ENCODE measurements at regions not wholly inside any gene's neighbourhood (a gene's known extent, or its start where the extent isn't known, plus 50 kb on each side); places are given as distances from the start of the nearest gene placed in this dataset.

DNA sequence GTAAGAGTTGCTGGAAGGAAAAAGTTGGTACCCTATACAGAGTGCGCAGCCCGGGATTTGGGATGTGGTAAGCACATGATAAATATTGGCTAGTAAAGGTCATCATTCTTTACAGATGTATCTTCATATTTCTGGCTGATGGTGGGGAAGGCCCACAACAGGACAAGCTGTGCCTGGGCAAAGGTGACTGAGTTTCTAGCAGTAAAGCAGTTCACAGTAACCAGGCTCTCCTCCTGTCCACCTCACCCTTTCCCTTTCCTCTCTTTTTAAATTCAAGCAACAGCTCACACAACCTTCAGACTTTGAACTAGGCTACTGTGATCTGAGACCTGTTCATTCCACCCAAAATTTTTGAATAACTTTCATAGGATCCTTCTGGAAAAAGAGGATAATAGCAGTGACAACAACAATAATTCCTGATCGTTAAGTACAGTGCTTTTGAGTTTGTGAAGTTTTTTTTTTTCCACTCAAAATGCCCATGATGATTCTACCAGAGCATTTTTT is 145.9 kb upstream of the TBL1XR1 start:
- POLR2A ChIA-PET = no interaction called here
- CTCF ChIA-PET = no interaction called here
- no peaks in the 10 kb centered on the region for H3K36me3 Mint-ChIP-seq
- no peak for DNase-seq
- Histone ChIP-seq H3K27me3 (ENCODE audit: insufficient read depth, low read length, poor library complexity, severe bottlenecking) (no peaks in the 10 kb centered on the region), H3K27ac (ENCODE audit: low read depth, low read length) (no peak overlapping the region), H3K9me3 (ENCODE audit: low read length) (no peaks in the 10 kb centered on the region), H3K4me3 (ENCODE audit: low read length) (no peak overlapping the region), H3K4me1 (ENCODE audit: insufficient read depth, low read length) (peaks cover 22% of the 10 kb centered on the region), H3K36me3 (ENCODE audit: insufficient read depth, low read length) (no peaks in the 10 kb centered on the region)
- no peak overlapping the region for H3K27ac Mint-ChIP-seq
- H3K4me1 Mint-ChIP-seq = peaks cover 23 to 31% (median 30%) of the 10 kb centered on the region in 3 donors
- H3K9me3 Mint-ChIP-seq = no peaks in the 10 kb centered on the region
- no peaks in the 10 kb centered on the region for H3K27me3 Mint-ChIP-seq
- no peak overlapping the region for H3K4me3 Mint-ChIP-seq

DNA sequence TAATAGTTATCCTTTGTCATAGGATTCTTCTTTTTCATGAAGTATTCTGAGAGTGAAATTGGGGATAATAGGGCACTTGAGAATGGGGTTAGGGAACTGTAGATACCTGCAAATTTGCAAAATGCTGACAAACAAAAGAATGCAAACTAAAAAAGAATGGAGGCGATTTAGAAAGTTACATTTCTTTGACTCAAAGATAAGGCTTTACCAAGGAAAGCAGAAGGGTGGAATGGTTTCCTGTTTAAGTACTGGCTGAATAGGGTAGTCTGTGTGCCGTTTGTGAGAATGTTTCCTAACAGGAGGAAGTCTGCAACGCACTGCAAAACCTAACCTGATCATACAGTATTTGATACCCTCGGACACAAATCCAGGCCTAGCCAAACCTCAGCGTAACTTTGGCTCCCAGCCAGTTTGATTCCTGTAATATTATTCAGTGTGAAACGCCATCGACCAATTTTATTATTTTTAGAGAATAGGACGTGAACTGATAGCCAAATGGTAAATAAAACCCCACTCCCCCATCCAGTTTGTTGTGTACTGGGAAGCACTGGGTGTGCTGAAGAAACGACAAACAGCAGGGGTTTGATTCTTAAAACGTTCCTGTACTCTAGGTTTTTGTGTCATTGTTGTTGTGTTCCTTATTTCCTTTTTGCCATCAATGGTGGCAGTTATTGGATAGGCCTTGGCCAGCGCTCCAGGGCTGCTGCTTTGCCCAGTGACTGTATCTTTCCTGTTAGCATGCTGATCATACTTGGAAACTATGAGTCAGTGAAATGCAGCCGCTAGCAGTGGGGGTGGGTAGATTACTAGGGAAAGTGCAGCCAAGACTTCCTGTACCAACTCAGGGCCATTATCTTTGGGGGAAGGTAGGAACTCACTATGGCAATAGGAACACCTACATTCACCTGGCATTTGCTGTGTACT is 148.0 kb upstream of the TBL1XR1 start:
- H3K36me3 Mint-ChIP-seq = no peaks in the 10 kb centered on the region
- H3K27me3 ChIP-seq (ENCODE audit: insufficient read depth, low read length, poor library complexity, severe bottlenecking) = no peaks in the 10 kb centered on the region
- ChIA-PET CTCF (interaction anchor here (1.6 to 1.9 kb wide), 2 partner anchors 12 to 144 kb away, joined by 3 to 9 read pairs; no protein-coding TSS in a partner anchor), POLR2A (interaction anchor here (0.6 kb wide), 1 partner anchor 8 kb away, joined by 3 read pairs; no protein-coding TSS in a partner anchor)
- peaks cover 12% of the 10 kb centered on the region for H3K4me1 ChIP-seq (ENCODE audit: insufficient read depth, low read length)
- H3K36me3 ChIP-seq (ENCODE audit: insufficient read depth, low read length) = no peaks in the 10 kb centered on the region
- peaks cover 12 to 20% (median 16%) of the 10 kb centered on the region in 3 donors for H3K4me1 Mint-ChIP-seq
- H3K4me3 Mint-ChIP-seq = peak overlapping the region in 2 of 7 donors; percentile 23 to 44
- H3K27ac ChIP-seq (ENCODE audit: low read depth, low read length) = peak overlapping the region; percentile 53
- no peaks in the 10 kb centered on the region for H3K9me3 ChIP-seq (ENCODE audit: low read length)
- H3K9me3 Mint-ChIP-seq = no peaks in the 10 kb centered on the region
- H3K27me3 Mint-ChIP-seq = no peaks in the 10 kb centered on the region
- peak overlapping the region in 3 of 8 donors; percentile 61 to 68 (median 63) for H3K27ac Mint-ChIP-seq
- DNase-seq = peak in 3 of 5 donors; percentile 13 to 72 (median 21)
- no peak overlapping the region for H3K4me3 ChIP-seq (ENCODE audit: low read length)

GRCh38 chr3:177345973-177346503 is 148.8 kb upstream of the TBL1XR1 start:
- H3K4me1 Mint-ChIP-seq = peaks cover 12 to 21% (median 16%) of the 10 kb centered on the region in 3 donors

DNA sequence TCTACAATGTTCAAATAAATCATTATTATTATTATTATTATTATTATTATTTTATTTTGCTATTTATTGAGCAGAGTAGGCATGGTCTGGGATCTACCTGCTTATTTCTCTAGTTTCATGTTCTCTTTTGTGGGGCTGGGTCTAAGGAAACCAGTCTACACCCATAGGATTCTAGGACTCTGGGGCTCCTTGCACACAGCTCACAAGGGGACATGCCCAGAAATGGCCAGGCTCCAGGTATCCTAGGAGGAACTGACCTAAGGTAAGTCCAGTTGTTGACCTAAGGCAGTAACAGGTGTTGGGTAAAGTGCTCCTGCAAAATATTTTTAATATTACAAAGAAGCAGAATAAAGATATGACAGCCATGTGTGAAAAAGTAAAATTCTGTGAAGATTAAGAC is 149.6 kb upstream of the TBL1XR1 start:
- POLR2A ChIA-PET = no interaction called here
- Mint-ChIP-seq H3K36me3 (no peaks in the 10 kb centered on the region), H3K4me3 (no peak overlapping the region), H3K4me1 (peaks cover 12 to 21% (median 16%) of the 10 kb centered on the region in 3 donors), H3K27me3 (no peaks in the 10 kb centered on the region), H3K9me3 (no peaks in the 10 kb centered on the region), H3K27ac (no peak overlapping the region)
- Histone ChIP-seq H3K4me1 (ENCODE audit: insufficient read depth, low read length) (peaks cover 12% of the 10 kb centered on the region), H3K27me3 (ENCODE audit: insufficient read depth, low read length, poor library complexity, severe bottlenecking) (no peaks in the 10 kb centered on the region), H3K27ac (ENCODE audit: low read depth, low read length) (no peak overlapping the region), H3K4me3 (ENCODE audit: low read length) (no peak overlapping the region), H3K9me3 (ENCODE audit: low read length) (no peaks in the 10 kb centered on the region), H3K36me3 (ENCODE audit: insufficient read depth, low read length) (no peaks in the 10 kb centered on the region)
- no peak for DNase-seq
- CTCF ChIA-PET = interaction anchor here (1.6 to 1.9 kb wide), 2 partner anchors 11 to 146 kb away, joined by 3 to 9 read pairs; no protein-coding TSS in a partner anchor

More at GRCh38 chr3:177345973-177346503, 148.8 kb upstream of the TBL1XR1 start:
- CTCF ChIA-PET = interaction anchor here (1.6 to 1.9 kb wide), 2 partner anchors 12 to 145 kb away, joined by 3 to 9 read pairs; no protein-coding TSS in a partner anchor
- no peaks in the 10 kb centered on the region for H3K9me3 Mint-ChIP-seq
- H3K27me3 Mint-ChIP-seq = no peaks in the 10 kb centered on the region
- H3K36me3 Mint-ChIP-seq = no peaks in the 10 kb centered on the region
- peaks cover 12% of the 10 kb centered on the region for H3K4me1 ChIP-seq (ENCODE audit: insufficient read depth, low read length)
- peak overlapping the region in 1 of 7 donors; percentile 23 for H3K4me3 Mint-ChIP-seq
- POLR2A ChIA-PET = interaction anchor here (0.6 kb wide), 1 partner anchor 9 kb away, joined by 3 read pairs; no protein-coding TSS in a partner anchor
- no peaks in the 10 kb centered on the region for H3K27me3 ChIP-seq (ENCODE audit: insufficient read depth, low read length, poor library complexity, severe bottlenecking)
- peak overlapping the region; percentile 53 for H3K27ac ChIP-seq (ENCODE audit: low read depth, low read length)
- no peaks in the 10 kb centered on the region for H3K9me3 ChIP-seq (ENCODE audit: low read length)
- no peak for DNase-seq
- H3K36me3 ChIP-seq (ENCODE audit: insufficient read depth, low read length) = no peaks in the 10 kb centered on the region
- peak overlapping the region in 2 of 8 donors; percentile 57 to 68 for H3K27ac Mint-ChIP-seq
- no peak overlapping the region for H3K4me3 ChIP-seq (ENCODE audit: low read length)

DNA sequence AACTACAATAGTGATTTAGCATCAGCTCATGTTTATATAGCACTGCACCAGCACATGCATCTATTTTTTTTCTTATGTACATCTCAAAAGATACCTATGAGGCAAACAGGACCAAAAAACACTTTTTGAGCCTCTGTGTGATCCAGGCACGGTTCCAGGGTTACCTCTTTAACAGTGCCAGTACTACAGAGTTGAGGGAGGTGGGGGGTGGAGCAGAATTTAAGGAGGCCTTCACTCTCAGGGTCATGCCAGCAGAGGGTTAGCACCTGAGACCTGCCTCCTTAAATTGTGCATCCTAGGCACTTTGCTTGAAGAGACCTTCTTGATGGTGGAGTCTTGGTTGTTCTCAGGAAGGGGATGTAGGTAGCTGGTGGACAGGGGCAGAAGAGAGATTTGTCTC is 150.3 kb upstream of the TBL1XR1 start:
- POLR2A ChIA-PET = no interaction called here
- CTCF ChIA-PET = interaction anchor here (1.9 kb wide), 1 partner anchor 10 kb away, joined by 9 read pairs; no protein-coding TSS in a partner anchor
- Histone ChIP-seq H3K9me3 (ENCODE audit: low read length) (no peaks in the 10 kb centered on the region), H3K4me3 (ENCODE audit: low read length) (no peak overlapping the region), H3K36me3 (ENCODE audit: insufficient read depth, low read length) (no peaks in the 10 kb centered on the region), H3K27me3 (ENCODE audit: insufficient read depth, low read length, poor library complexity, severe bottlenecking) (no peaks in the 10 kb centered on the region), H3K4me1 (ENCODE audit: insufficient read depth, low read length) (peaks cover 12% of the 10 kb centered on the region), H3K27ac (ENCODE audit: low read depth, low read length) (no peak overlapping the region)
- peaks cover 12 to 21% (median 16%) of the 10 kb centered on the region in 3 donors for H3K4me1 Mint-ChIP-seq
- H3K27me3 Mint-ChIP-seq = no peaks in the 10 kb centered on the region
- H3K9me3 Mint-ChIP-seq = no peaks in the 10 kb centered on the region
- DNase-seq = no peak
- no peak overlapping the region for H3K27ac Mint-ChIP-seq
- no peak overlapping the region for H3K4me3 Mint-ChIP-seq
- no peaks in the 10 kb centered on the region for H3K36me3 Mint-ChIP-seq

- CTCF ChIA-PET = no interaction called here
- POLR2A ChIA-PET = no interaction called here
- H3K9me3 ChIP-seq (ENCODE audit: low read length) = no peaks in the 10 kb centered on the region
- H3K27ac ChIP-seq (ENCODE audit: low read depth, low read length) = no peak overlapping the region
- no peaks in the 10 kb centered on the region for H3K27me3 ChIP-seq (ENCODE audit: insufficient read depth, low read length, poor library complexity, severe bottlenecking)
- peaks cover 12% of the 10 kb centered on the region for H3K4me1 ChIP-seq (ENCODE audit: insufficient read depth, low read length)
- Mint-ChIP-seq H3K27ac (no peak overlapping the region), H3K4me3 (no peak overlapping the region), H3K9me3 (no peaks in the 10 kb centered on the region), H3K4me1 (peaks cover 12 to 21% (median 16%) of the 10 kb centered on the region in 3 donors), H3K27me3 (no peaks in the 10 kb centered on the region), H3K36me3 (no peaks in the 10 kb centered on the region)
- no peak overlapping the region for H3K4me3 ChIP-seq (ENCODE audit: low read length)
- DNase-seq = no peak
- no peaks in the 10 kb centered on the region for H3K36me3 ChIP-seq (ENCODE audit: insufficient read depth, low read length)
Measured at GRCh38 chr3:177348974-177349373, 151.7 kb upstream of the TBL1XR1 start.

DNA sequence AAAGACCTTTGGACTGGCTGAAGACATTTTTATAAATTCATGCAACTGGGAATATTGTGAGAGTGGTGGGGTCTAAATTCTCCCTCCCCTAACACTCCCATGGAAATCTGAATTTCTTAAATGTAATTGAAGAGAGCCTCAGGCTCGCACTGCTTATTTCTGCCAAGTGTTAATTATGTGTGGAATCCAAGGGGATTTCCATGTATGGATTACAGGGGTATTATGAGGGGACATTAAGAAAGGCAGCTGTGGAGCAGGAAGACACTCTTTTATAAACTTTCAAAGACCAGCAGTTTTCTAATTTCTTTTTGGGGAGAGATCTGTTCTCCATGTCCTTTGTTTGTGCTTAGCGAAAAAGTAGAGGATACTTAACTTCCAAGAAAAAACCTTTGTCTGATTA is 152.1 kb upstream of the TBL1XR1 start:
- no peak overlapping the region for H3K4me3 ChIP-seq (ENCODE audit: low read length)
- Mint-ChIP-seq H3K27ac (no peak overlapping the region), H3K27me3 (no peaks in the 10 kb centered on the region), H3K4me1 (peaks cover 12 to 21% (median 16%) of the 10 kb centered on the region in 3 donors), H3K9me3 (no peaks in the 10 kb centered on the region), H3K4me3 (no peak overlapping the region), H3K36me3 (no peaks in the 10 kb centered on the region)
- CTCF ChIA-PET = no interaction called here
- POLR2A ChIA-PET = no interaction called here
- no peaks in the 10 kb centered on the region for H3K9me3 ChIP-seq (ENCODE audit: low read length)
- DNase-seq = no peak
- H3K27me3 ChIP-seq (ENCODE audit: insufficient read depth, low read length, poor library complexity, severe bottlenecking) = no peaks in the 10 kb centered on the region
- H3K27ac ChIP-seq (ENCODE audit: low read depth, low read length) = no peak overlapping the region
- peaks cover 12% of the 10 kb centered on the region for H3K4me1 ChIP-seq (ENCODE audit: insufficient read depth, low read length)
- H3K36me3 ChIP-seq (ENCODE audit: insufficient read depth, low read length) = no peaks in the 10 kb centered on the region

DNA sequence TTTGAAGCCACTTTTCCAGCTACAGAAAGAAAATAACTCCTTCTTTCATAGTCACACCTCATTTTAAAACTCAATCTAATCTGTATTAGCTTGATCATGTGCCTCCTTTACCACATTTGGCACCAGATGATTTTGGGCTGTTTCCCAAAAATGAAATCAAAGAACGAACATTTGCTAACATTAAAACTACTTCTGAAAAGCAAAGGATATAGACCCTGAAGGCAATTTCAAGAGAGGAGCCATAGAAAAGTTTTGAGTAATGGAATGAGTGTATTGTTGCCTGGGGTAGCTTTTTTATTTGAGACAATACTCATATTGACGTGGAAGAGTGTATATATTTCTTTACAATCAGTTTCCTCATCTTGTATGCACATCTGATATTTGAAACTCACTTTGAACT is 152.8 kb upstream of the TBL1XR1 start:
- no peak overlapping the region for H3K27ac Mint-ChIP-seq
- ChIA-PET CTCF (no interaction called here), POLR2A (no interaction called here)
- no peaks in the 10 kb centered on the region for H3K27me3 Mint-ChIP-seq
- peaks cover 11% of the 10 kb centered on the region for H3K4me1 ChIP-seq (ENCODE audit: insufficient read depth, low read length)
- H3K27ac ChIP-seq (ENCODE audit: low read depth, low read length) = no peak overlapping the region
- H3K4me3 Mint-ChIP-seq = no peak overlapping the region
- H3K9me3 Mint-ChIP-seq = no peaks in the 10 kb centered on the region
- no peaks in the 10 kb centered on the region for H3K36me3 Mint-ChIP-seq
- H3K27me3 ChIP-seq (ENCODE audit: insufficient read depth, low read length, poor library complexity, severe bottlenecking) = no peaks in the 10 kb centered on the region
- H3K4me1 Mint-ChIP-seq = peaks cover 10 to 16% (median 12%) of the 10 kb centered on the region in 3 donors
- H3K9me3 ChIP-seq (ENCODE audit: low read length) = no peaks in the 10 kb centered on the region
- no peak for DNase-seq
- H3K36me3 ChIP-seq (ENCODE audit: insufficient read depth, low read length) = no peaks in the 10 kb centered on the region
- H3K4me3 ChIP-seq (ENCODE audit: low read length) = no peak overlapping the region

Data from CD8-positive, alpha-beta memory T cell (primary cell).